Mesendoderm (in vitro differentiated cells): ENCODE measurements at regions not wholly inside any gene's neighbourhood (a gene's known extent, or its start where the extent isn't known, plus 50 kb on each side); places are given as distances from the start of the nearest gene placed in this dataset.

Experiments used
- DNase-seq: peaks from one replicate; pipeline ENCODE4 v3.0.0; 2013
- H2AK5ac ChIP-seq: 2 replicates; pipeline ENCODE4 v1.6.1; 2013; ENCODE audit warnings: low read length, inconsistent platforms
- H2BK120ac ChIP-seq: 2 replicates; pipeline ENCODE4 v1.6.1; 2013; ENCODE audit warnings: low read depth, mild to moderate bottlenecking, low read length, moderate library complexity, mixed read lengths
- H2BK15ac ChIP-seq: replicated peaks from 2 replicates; pipeline ENCODE4 v1.6.1; 2013; ENCODE audit warnings: low read depth, mild to moderate bottlenecking, moderate library complexity
- H2BK5ac ChIP-seq: 2 replicates; pipeline ENCODE4 v1.6.1; 2013; ENCODE audit warnings: low read length, inconsistent platforms
- H3K18ac ChIP-seq: 2 replicates; pipeline ENCODE4 v1.6.1; 2013; ENCODE audit warnings: mild to moderate bottlenecking, low read length, mixed read lengths
- H3K23ac ChIP-seq: one replicate; pipeline ENCODE4 v1.6.1; 2013; ENCODE audit warnings: low read length
- H3K27ac ChIP-seq: 2 replicates; pipeline ENCODE4 v1.5.1; 2013; ENCODE audit warnings: low read depth, mild to moderate bottlenecking, inconsistent platforms, low read length, moderate library complexity
- H3K27me3 ChIP-seq: 2 replicates; pipeline ENCODE4 v1.6.1; 2013; ENCODE audit warnings: low read length, control low read depth, mild to moderate bottlenecking, inconsistent platforms; ENCODE audit not compliant: insufficient read depth, poor library complexity
- H3K36me3 ChIP-seq: 2 replicates; pipeline ENCODE4 v1.6.1; 2013; ENCODE audit warnings: low read length, inconsistent platforms; ENCODE audit not compliant: control insufficient read depth, insufficient read depth
- H3K4ac ChIP-seq: one replicate; pipeline ENCODE4 v1.6.1; 2013; ENCODE audit warnings: low read depth, mild to moderate bottlenecking, low read length, moderate library complexity
- H3K4me1 ChIP-seq: 2 replicates; pipeline ENCODE4 v1.6.1; 2013; ENCODE audit warnings: low read depth, low read length, inconsistent platforms; ENCODE audit not compliant: control insufficient read depth
- H3K4me2 ChIP-seq: 2 replicates; pipeline ENCODE4 v1.6.1; 2013; ENCODE audit warnings: low read length
- H3K4me3 ChIP-seq: 2 replicates; pipeline ENCODE4 v1.5.1; 2013; ENCODE audit warnings: mild to moderate bottlenecking, low read length
- H3K56ac ChIP-seq: one replicate; pipeline ENCODE4 v1.6.1; 2013; ENCODE audit warnings: low read length
- H3K79me1 ChIP-seq: 2 replicates; pipeline ENCODE4 v1.6.1; 2013; ENCODE audit warnings: low read length, inconsistent platforms
- H3K79me2 ChIP-seq: 2 replicates; pipeline ENCODE4 v1.6.1; 2013; ENCODE audit warnings: mild to moderate bottlenecking, low read length; ENCODE audit not compliant: control insufficient read depth, insufficient read depth
- H3K9ac ChIP-seq: 2 replicates; pipeline ENCODE4 v1.6.1; 2013; ENCODE audit warnings: low read length, inconsistent platforms
- H4K5ac ChIP-seq: one replicate; pipeline ENCODE4 v1.6.1; 2013; ENCODE audit warnings: low read length
- H4K8ac ChIP-seq: one replicate; pipeline ENCODE4 v1.6.1; 2013; ENCODE audit warnings: low read depth, mild to moderate bottlenecking, control low read depth, low read length, moderate library complexity
- WGBS: extraction: QIAGEN DNeasy Blood & Tissue Kit; methylation state at CpG from one replicate; pipeline ENCODE4 v1.1.7; 2013; ENCODE audit warnings: low lambda C conversion rate, missing lambda C conversion rate; ENCODE audit not compliant: insufficient coverage; ENCODE audit errors: extremely low coverage; 5-methylcytosine and 5-hydroxymethylcytosine counted together

- Histone ChIP-seq H3K79me1 (no peaks in the 10 kb centered on the region), H4K8ac (no peak overlapping the region), H3K23ac (no peak overlapping the region), H2AK5ac (no peak overlapping the region), H3K27ac (no peak overlapping the region), H3K4me1 (no peaks in the 10 kb centered on the region), H3K4me3 (no peak overlapping the region), H3K9ac (no peak overlapping the region), H3K4me2 (no peak overlapping the region), H2BK5ac (no peak overlapping the region), H3K4ac (no peak overlapping the region), H3K18ac (no peak overlapping the region), H3K79me2 (no peaks in the 10 kb centered on the region), H2BK120ac (no peak overlapping the region), H3K27me3 (no peaks in the 10 kb centered on the region), H3K36me3 (no peaks in the 10 kb centered on the region), H4K5ac (no peak overlapping the region), H3K56ac (no peak overlapping the region), H2BK15ac (no peak overlapping the region)
- no peak for DNase-seq
- WGBS: no CpG with 5 or more reads among the region's 3 CpGs
Measured at GRCh38 chr2:173814306-173814705, 150.9 kb downstream of the SP3 start.

GRCh38 chr2:173815772-173816171 is 149.4 kb downstream of the SP3 start:
- no peak overlapping the region for H3K4ac ChIP-seq
- no peak overlapping the region for H3K56ac ChIP-seq
- no peak overlapping the region for H2BK5ac ChIP-seq
- no peak overlapping the region for H3K18ac ChIP-seq
- no peak overlapping the region for H3K4me2 ChIP-seq
- no peaks in the 10 kb centered on the region for H3K27me3 ChIP-seq
- no peak overlapping the region for H3K9ac ChIP-seq
- no peak overlapping the region for H3K27ac ChIP-seq
- no peaks in the 10 kb centered on the region for H3K79me1 ChIP-seq
- H2AK5ac ChIP-seq: no peak overlapping the region
- no peaks in the 10 kb centered on the region for H3K36me3 ChIP-seq
- H2BK15ac ChIP-seq: no peak overlapping the region
- no peak overlapping the region for H3K4me3 ChIP-seq
- no CpG with 5 or more reads among the region's 5 CpGs for WGBS
- H4K5ac ChIP-seq: no peak overlapping the region
- H3K4me1 ChIP-seq: no peaks in the 10 kb centered on the region
- no peaks in the 10 kb centered on the region for H3K79me2 ChIP-seq
- H4K8ac ChIP-seq: no peak overlapping the region
- H2BK120ac ChIP-seq: no peak overlapping the region
- H3K23ac ChIP-seq: no peak overlapping the region
- no peak for DNase-seq

GRCh38 chr2:173817582-173817981 is 147.6 kb downstream of the SP3 start:
- H3K4ac ChIP-seq: no peak overlapping the region
- no peak for DNase-seq
- no peak overlapping the region for H2BK15ac ChIP-seq
- no peaks in the 10 kb centered on the region for H3K79me1 ChIP-seq
- H3K79me2 ChIP-seq: no peaks in the 10 kb centered on the region
- no peaks in the 10 kb centered on the region for H3K4me1 ChIP-seq
- H3K36me3 ChIP-seq: no peaks in the 10 kb centered on the region
- no peak overlapping the region for H3K4me3 ChIP-seq
- H3K9ac ChIP-seq: no peak overlapping the region
- H3K23ac ChIP-seq: no peak overlapping the region
- no peak overlapping the region for H3K4me2 ChIP-seq
- WGBS: no CpG with 5 or more reads among the region's 4 CpGs
- H3K18ac ChIP-seq: no peak overlapping the region
- no peak overlapping the region for H2BK5ac ChIP-seq
- H2AK5ac ChIP-seq: no peak overlapping the region
- no peak overlapping the region for H2BK120ac ChIP-seq
- no peak overlapping the region for H4K5ac ChIP-seq
- H3K56ac ChIP-seq: no peak overlapping the region
- no peaks in the 10 kb centered on the region for H3K27me3 ChIP-seq
- H4K8ac ChIP-seq: no peak overlapping the region
- no peak overlapping the region for H3K27ac ChIP-seq

GRCh38 chr2:173818285-173818684 is 146.9 kb downstream of the SP3 start:
- no peak for DNase-seq
- Histone ChIP-seq H2BK15ac (no peak overlapping the region), H3K27me3 (no peaks in the 10 kb centered on the region), H3K4me3 (no peak overlapping the region), H3K4me1 (no peaks in the 10 kb centered on the region), H3K79me1 (no peaks in the 10 kb centered on the region), H2BK120ac (no peak overlapping the region), H4K5ac (no peak overlapping the region), H4K8ac (no peak overlapping the region), H2BK5ac (no peak overlapping the region), H3K79me2 (no peaks in the 10 kb centered on the region), H3K4ac (no peak overlapping the region), H3K36me3 (no peaks in the 10 kb centered on the region), H3K18ac (no peak overlapping the region), H3K9ac (no peak overlapping the region), H3K23ac (no peak overlapping the region), H3K27ac (no peak overlapping the region), H3K56ac (no peak overlapping the region), H3K4me2 (no peak overlapping the region), H2AK5ac (no peak overlapping the region)
- whole genome bisulfite sequencing: no CpG with 5 or more reads among the region's 4 CpGs

DNA sequence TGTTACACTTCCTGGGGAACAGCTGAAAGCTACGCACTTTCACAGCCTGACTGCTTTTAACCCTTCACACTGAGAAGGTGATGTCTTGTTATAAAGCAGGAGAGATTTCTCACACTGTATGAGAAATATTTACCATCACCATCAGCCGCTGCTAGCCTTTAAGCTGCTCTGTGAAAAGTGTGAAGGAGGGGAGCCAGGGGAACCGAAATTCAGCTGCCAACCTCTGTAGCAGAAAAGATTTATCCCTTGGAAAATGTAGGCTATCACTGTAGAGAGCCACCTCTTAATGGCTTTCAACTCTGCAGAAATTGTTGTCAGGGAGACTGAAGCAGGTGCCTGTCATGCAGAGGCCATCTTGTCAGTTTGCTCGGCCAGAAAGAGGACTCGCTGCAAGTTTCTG is 145.3 kb downstream of the SP3 start:
- no peak overlapping the region for H3K56ac ChIP-seq
- H2BK15ac ChIP-seq: no peak overlapping the region
- no peak overlapping the region for H3K4me2 ChIP-seq
- no peak overlapping the region for H4K5ac ChIP-seq
- H3K4ac ChIP-seq: no peak overlapping the region
- no peak for DNase-seq
- no peak overlapping the region for H3K9ac ChIP-seq
- no CpG with 5 or more reads among the region's 5 CpGs for WGBS
- H3K79me1 ChIP-seq: no peaks in the 10 kb centered on the region
- no peak overlapping the region for H2BK5ac ChIP-seq
- H3K27ac ChIP-seq: no peak overlapping the region
- H3K36me3 ChIP-seq: no peaks in the 10 kb centered on the region
- H2AK5ac ChIP-seq: no peak overlapping the region
- H3K23ac ChIP-seq: no peak overlapping the region
- no peaks in the 10 kb centered on the region for H3K79me2 ChIP-seq
- H4K8ac ChIP-seq: no peak overlapping the region
- H3K27me3 ChIP-seq: no peaks in the 10 kb centered on the region
- no peak overlapping the region for H3K4me3 ChIP-seq
- no peak overlapping the region for H3K18ac ChIP-seq
- H2BK120ac ChIP-seq: no peak overlapping the region
- H3K4me1 ChIP-seq: no peaks in the 10 kb centered on the region

DNA sequence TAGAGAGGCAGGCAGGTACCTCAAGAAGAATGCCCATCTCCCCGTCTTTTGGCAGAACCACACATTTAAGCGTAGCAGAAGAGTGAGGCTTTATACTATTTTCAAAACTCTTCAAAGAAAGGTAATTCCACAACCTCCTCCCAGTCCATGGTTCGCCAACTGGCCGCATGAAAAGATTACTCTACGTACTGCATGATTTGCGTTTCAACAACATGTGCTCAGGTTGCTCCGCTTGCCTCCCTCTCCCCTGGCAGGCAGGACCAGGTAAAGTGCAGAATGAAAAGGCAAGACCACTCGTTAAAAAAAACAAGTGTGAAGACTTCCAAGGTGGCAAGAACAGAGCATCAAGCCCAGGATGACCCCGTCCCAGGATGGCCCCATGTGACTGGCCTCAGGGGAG is 143.7 kb downstream of the SP3 start:
- Histone ChIP-seq H3K4me1 (no peaks in the 10 kb centered on the region), H3K4me3 (no peak overlapping the region), H3K27me3 (no peaks in the 10 kb centered on the region), H4K5ac (no peak overlapping the region), H3K9ac (no peak overlapping the region), H3K56ac (no peak overlapping the region), H2AK5ac (no peak overlapping the region), H3K18ac (no peak overlapping the region), H2BK15ac (no peak overlapping the region), H3K79me2 (no peaks in the 10 kb centered on the region), H3K79me1 (no peaks in the 10 kb centered on the region), H3K23ac (no peak overlapping the region), H2BK5ac (no peak overlapping the region), H3K4me2 (no peak overlapping the region), H3K27ac (no peak overlapping the region), H3K36me3 (no peaks in the 10 kb centered on the region), H2BK120ac (no peak overlapping the region), H3K4ac (no peak overlapping the region), H4K8ac (no peak overlapping the region)
- WGBS: no CpG with 5 or more reads among the region's 9 CpGs
- DNase-seq: no peak
